ENCODE measurements at regions not wholly inside any gene's neighbourhood (a gene's known extent, or its start where the extent isn't known, plus 50 kb on each side); places are given as distances from the start of the nearest gene placed in this dataset.

- no peaks in the 10 kb centered on the region for H3K36me3 Mint-ChIP-seq
- H3K4me3 Mint-ChIP-seq: no peak overlapping the region
- DNase-seq (no peak), ATAC-seq (replicated peaks) (no peak)
- peaks cover 0 to 9% of the 10 kb centered on the region in 2 donors for H3K4me1 Mint-ChIP-seq
- H3K27ac Mint-ChIP-seq: no peak overlapping the region
- peaks cover 14 to 20% of the 10 kb centered on the region in 2 donors for H3K27me3 Mint-ChIP-seq
- H3K9me3 Mint-ChIP-seq: no peaks in the 10 kb centered on the region
Measured at GRCh38 chr16:79509906-79510305, 90.6 kb downstream of the MAF start.

GRCh38 chr16:79509211-79509631, 91.3 kb downstream of the MAF start:
- Mint-ChIP-seq H3K9me3 (peaks cover 0 to 5% of the 10 kb centered on the region in 2 donors), H3K27ac (no peak overlapping the region), H3K4me3 (no peak overlapping the region), H3K27me3 (peaks cover 18 to 22% of the 10 kb centered on the region in 2 donors), H3K4me1 (peaks cover 0 to 9% of the 10 kb centered on the region in 2 donors), H3K36me3 (no peaks in the 10 kb centered on the region)
- ATAC-seq (replicated peaks): peak in 1 of 2 donors; percentile 44
- no peak for DNase-seq

- peaks cover 19 to 24% of the 10 kb centered on the region in 2 donors for H3K27me3 Mint-ChIP-seq
Measured at GRCh38 chr16:79508294-79508693, 92.2 kb downstream of the MAF start.

GRCh38 chr16:79505344-79505743, 95.2 kb downstream of the MAF start:
- Mint-ChIP-seq H3K36me3 (no peaks in the 10 kb centered on the region), H3K9me3 (peaks cover 0 to 5% of the 10 kb centered on the region in 2 donors), H3K4me1 (peaks cover 0 to 9% of the 10 kb centered on the region in 2 donors), H3K27me3 (peaks cover 14 to 17% of the 10 kb centered on the region in 2 donors), H3K4me3 (no peak overlapping the region), H3K27ac (no peak overlapping the region)
- no peak for DNase-seq
- ATAC-seq (replicated peaks): no peak

More at GRCh38 chr16:79508294-79508693, 92.2 kb downstream of the MAF start:
- ATAC-seq (replicated peaks) (no peak), DNase-seq (no peak)
- Mint-ChIP-seq H3K9me3 (peaks cover 0 to 5% of the 10 kb centered on the region in 2 donors), H3K36me3 (no peaks in the 10 kb centered on the region), H3K4me3 (no peak overlapping the region), H3K27ac (no peak overlapping the region), H3K4me1 (peaks cover 0 to 9% of the 10 kb centered on the region in 2 donors)

- Mint-ChIP-seq H3K9me3 (peaks cover 0 to 5% of the 10 kb centered on the region in 2 donors), H3K27me3 (peaks cover 14 to 17% of the 10 kb centered on the region in 2 donors)
Measured at GRCh38 chr16:79503511-79503910, 97.0 kb downstream of the MAF start.

GRCh38 chr16:79501446-79501845, 99.1 kb downstream of the MAF start:
- peaks cover 6 to 7% of the 10 kb centered on the region in 2 donors for H3K27me3 Mint-ChIP-seq
- no peak overlapping the region for H3K4me3 Mint-ChIP-seq
- no peaks in the 10 kb centered on the region for H3K36me3 Mint-ChIP-seq
- DNase-seq (no peak), ATAC-seq (replicated peaks) (no peak)
- peaks cover 0 to 5% of the 10 kb centered on the region in 2 donors for H3K9me3 Mint-ChIP-seq
- H3K4me1 Mint-ChIP-seq: no peaks in the 10 kb centered on the region
- H3K27ac Mint-ChIP-seq: no peak overlapping the region

More at GRCh38 chr16:79503511-79503910, 97.0 kb downstream of the MAF start:
- no peak for DNase-seq
- Mint-ChIP-seq H3K4me3 (no peak overlapping the region), H3K36me3 (no peaks in the 10 kb centered on the region), H3K4me1 (peaks cover 0 to under 1% of the 10 kb centered on the region in 2 donors), H3K27ac (no peak overlapping the region)
- ATAC-seq (replicated peaks): no peak

GRCh38 chr16:79500866-79501265, 99.7 kb downstream of the MAF start:
- Mint-ChIP-seq H3K9me3 (peaks cover 0 to 5% of the 10 kb centered on the region in 2 donors), H3K4me1 (no peaks in the 10 kb centered on the region), H3K4me3 (no peak overlapping the region), H3K36me3 (no peaks in the 10 kb centered on the region), H3K27ac (no peak overlapping the region), H3K27me3 (peaks cover 5 to 6% of the 10 kb centered on the region in 2 donors)
- ATAC-seq (replicated peaks): no peak
- no peak for DNase-seq

- no peak overlapping the region for H3K4me3 Mint-ChIP-seq
- peaks cover 0 to 5% of the 10 kb centered on the region in 2 donors for H3K9me3 Mint-ChIP-seq
Measured at GRCh38 chr16:79500286-79500685, 100.3 kb downstream of the MAF start.

GRCh38 chr16:79498928-79499327, 101.6 kb downstream of the MAF start:
- no peaks in the 10 kb centered on the region for H3K4me1 Mint-ChIP-seq
- H3K36me3 Mint-ChIP-seq: no peaks in the 10 kb centered on the region
- H3K27ac Mint-ChIP-seq: no peak overlapping the region
- ATAC-seq (replicated peaks): no peak
- H3K9me3 Mint-ChIP-seq: no peaks in the 10 kb centered on the region
- no peak for DNase-seq
- H3K4me3 Mint-ChIP-seq: no peak overlapping the region
- H3K27me3 Mint-ChIP-seq: no peaks in the 10 kb centered on the region

More at GRCh38 chr16:79500286-79500685, 100.3 kb downstream of the MAF start:
- H3K27ac Mint-ChIP-seq: no peak overlapping the region
- H3K4me1 Mint-ChIP-seq: no peaks in the 10 kb centered on the region
- H3K27me3 Mint-ChIP-seq: peaks cover 5 to 6% of the 10 kb centered on the region in 2 donors
- no peaks in the 10 kb centered on the region for H3K36me3 Mint-ChIP-seq
- no peak for DNase-seq
- no peak for ATAC-seq (replicated peaks)

GRCh38 chr16:79497606-79498350, 102.8 kb downstream of the MAF start:
- DNase-seq: no peak
- Mint-ChIP-seq H3K27ac (no peak overlapping the region), H3K4me1 (no peaks in the 10 kb centered on the region), H3K36me3 (no peaks in the 10 kb centered on the region), H3K9me3 (no peaks in the 10 kb centered on the region), H3K27me3 (no peaks in the 10 kb centered on the region), H3K4me3 (no peak overlapping the region)
- no peak for ATAC-seq (replicated peaks)

- H3K27ac Mint-ChIP-seq: no peak overlapping the region
- DNase-seq (no peak), ATAC-seq (replicated peaks) (no peak)
- H3K4me1 Mint-ChIP-seq: no peaks in the 10 kb centered on the region
- no peaks in the 10 kb centered on the region for H3K9me3 Mint-ChIP-seq
- H3K36me3 Mint-ChIP-seq: no peaks in the 10 kb centered on the region
- no peak overlapping the region for H3K4me3 Mint-ChIP-seq
- peaks cover 10% of the 10 kb centered on the region in 2 donors for H3K27me3 Mint-ChIP-seq
Measured at GRCh38 chr16:79493911-79494310, 106.6 kb downstream of the MAF start.

- Mint-ChIP-seq H3K36me3 (no peaks in the 10 kb centered on the region), H3K27me3 (peaks cover 12% of the 10 kb centered on the region in 2 donors), H3K4me1 (no peaks in the 10 kb centered on the region), H3K27ac (no peak overlapping the region), H3K4me3 (no peak overlapping the region), H3K9me3 (no peaks in the 10 kb centered on the region)
- DNase-seq (no peak), ATAC-seq (replicated peaks) (no peak)
Measured at GRCh38 chr16:79492036-79492435, 108.5 kb downstream of the MAF start.

- ATAC-seq (replicated peaks): no peak
- no peak for DNase-seq
- Mint-ChIP-seq H3K4me1 (no peaks in the 10 kb centered on the region), H3K9me3 (no peaks in the 10 kb centered on the region), H3K36me3 (no peaks in the 10 kb centered on the region), H3K27me3 (peaks cover 24 to 25% of the 10 kb centered on the region in 2 donors), H3K27ac (no peak overlapping the region), H3K4me3 (no peak overlapping the region)
Measured at GRCh38 chr16:79485020-79485419, 115.5 kb downstream of the MAF start.

GRCh38 chr16:79484237-79484636, 116.3 kb downstream of the MAF start:
- ATAC-seq (replicated peaks): no peak
- H3K36me3 Mint-ChIP-seq: no peaks in the 10 kb centered on the region
- no peak overlapping the region for H3K4me3 Mint-ChIP-seq
- DNase-seq: no peak
- no peaks in the 10 kb centered on the region for H3K4me1 Mint-ChIP-seq
- H3K27ac Mint-ChIP-seq: no peak overlapping the region
- H3K27me3 Mint-ChIP-seq: peaks cover 17 to 18% of the 10 kb centered on the region in 2 donors
- H3K9me3 Mint-ChIP-seq: no peaks in the 10 kb centered on the region

- Mint-ChIP-seq H3K9me3 (peaks cover 0 to 2% of the 10 kb centered on the region in 2 donors), H3K27ac (no peak overlapping the region), H3K4me3 (no peak overlapping the region), H3K4me1 (no peaks in the 10 kb centered on the region), H3K36me3 (no peaks in the 10 kb centered on the region), H3K27me3 (peaks cover 12 to 13% of the 10 kb centered on the region in 2 donors)
- DNase-seq: no peak
- no peak for ATAC-seq (replicated peaks)
Measured at GRCh38 chr16:79483336-79483735, 117.2 kb downstream of the MAF start.

Measured in stimulated activated naive B cell treated with anti-CD40 and anti-IgM and Interleukin-4, amounts not matched to agents 10 μg/mL and 1 μg/mL and 100 μg/mL, for 72 hours (primary cell).